MG63 (cell line): ENCODE measurements at regions not wholly inside any gene's neighbourhood (a gene's known extent, or its start where the extent isn't known, plus 50 kb on each side); places are given as distances from the start of the nearest gene placed in this dataset.
A peak's percentile ranks its signal among the peaks of the same experiment; 100 is the strongest.
"Not testable (repeated sequence)": the region's sequence is repeated elsewhere in the genome, so short reads cannot be mapped to it uniquely, and the experiment has no call there.

ENCODE experiments used
- DNase-seq: peaks from one replicate; pipeline ENCODE4 v3.0.0-alpha.2; 2020
- H3K27me3 ChIP-seq: fragments of 250-450 bp; sonication (Bioruptor Pico); 2 replicates; pipeline ENCODE4 v1.5.1; 2020; ENCODE audit warnings: mild to moderate bottlenecking, moderate library complexity
- H3K36me3 ChIP-seq: fragments of 250-450 bp; sonication (Bioruptor Pico); 2 replicates; pipeline ENCODE4 v1.5.1; 2020; ENCODE audit warnings: mild to moderate bottlenecking, moderate library complexity
- H3K4me3 ChIP-seq: fragments of 250-450 bp; sonication (Bioruptor Pico); 2 replicates; pipeline ENCODE4 v1.5.1; 2020; ENCODE audit warnings: mild to moderate bottlenecking, moderate library complexity
- H3K9me3 ChIP-seq: fragments of 250-450 bp; sonication (Bioruptor Pico); 2 replicates; pipeline ENCODE4 v1.5.1; 2020; ENCODE audit warnings: mild to moderate bottlenecking, moderate library complexity

GRCh38 chr2:199216253-199216652, 241.5 kb downstream of the SATB2 start:
- DNase-seq = no peak
- Histone ChIP-seq H3K9me3 (peaks cover 2% of the 10 kb centered on the region; the same call in 1 of the 2 replicates), H3K4me3 (no peak overlapping the region), H3K27me3 (no peaks in the 10 kb centered on the region), H3K36me3 (no peaks in the 10 kb centered on the region)

GRCh38 chr2:199207011-199207410, 250.7 kb downstream of the SATB2 start:
- no peak for DNase-seq
- Histone ChIP-seq H3K9me3 (peaks cover 2% of the 10 kb centered on the region; the same call in 1 of the 2 replicates), H3K4me3 (no peak overlapping the region), H3K27me3 (no peaks in the 10 kb centered on the region), H3K36me3 (no peaks in the 10 kb centered on the region)

GRCh38 chr2:199206536-199206935, 251.2 kb downstream of the SATB2 start:
- Histone ChIP-seq H3K36me3 (no peaks in the 10 kb centered on the region), H3K4me3 (no peak overlapping the region), H3K9me3 (no peaks in the 10 kb centered on the region), H3K27me3 (no peaks in the 10 kb centered on the region)
- DNase-seq = no peak

GRCh38 chr2:199202964-199203363, 254.8 kb downstream of the SATB2 start:
- no peak for DNase-seq
- Histone ChIP-seq H3K27me3 (no peaks in the 10 kb centered on the region), H3K4me3 (no peak overlapping the region), H3K9me3 (no peaks in the 10 kb centered on the region), H3K36me3 (no peaks in the 10 kb centered on the region)

GRCh38 chr2:199201539-199201938, 256.2 kb downstream of the SATB2 start:
- no peaks in the 10 kb centered on the region for H3K9me3 ChIP-seq
- no peak for DNase-seq
- no peaks in the 10 kb centered on the region for H3K27me3 ChIP-seq
- no peaks in the 10 kb centered on the region for H3K36me3 ChIP-seq
- H3K4me3 ChIP-seq = no peak overlapping the region

GRCh38 chr2:199199797-199200196, 257.9 kb downstream of the SATB2 start:
- no peak for DNase-seq
- Histone ChIP-seq H3K27me3 (no peaks in the 10 kb centered on the region), H3K9me3 (no peaks in the 10 kb centered on the region), H3K36me3 (no peaks in the 10 kb centered on the region), H3K4me3 (no peak overlapping the region)

GRCh38 chr2:199197448-199197847, 260.3 kb downstream of the SATB2 start:
- Histone ChIP-seq H3K4me3 (no peak overlapping the region), H3K27me3 (no peaks in the 10 kb centered on the region), H3K36me3 (no peaks in the 10 kb centered on the region), H3K9me3 (no peaks in the 10 kb centered on the region)
- DNase-seq = no peak

GRCh38 chr2:199196686-199197085, 261.1 kb downstream of the SATB2 start:
- no peak overlapping the region for H3K4me3 ChIP-seq
- H3K9me3 ChIP-seq = no peaks in the 10 kb centered on the region
- no peaks in the 10 kb centered on the region for H3K27me3 ChIP-seq
- no peak for DNase-seq
- no peaks in the 10 kb centered on the region for H3K36me3 ChIP-seq

- no peak for DNase-seq
- Histone ChIP-seq H3K4me3 (no peak overlapping the region), H3K9me3 (no peaks in the 10 kb centered on the region), H3K36me3 (no peaks in the 10 kb centered on the region), H3K27me3 (no peaks in the 10 kb centered on the region)
These were observed 261.7 kb downstream of the SATB2 start for GRCh38 chr2:199195927-199196502.

GRCh38 chr2:199191461-199191860, 266.3 kb downstream of the SATB2 start:
- Histone ChIP-seq H3K9me3 (no peaks in the 10 kb centered on the region), H3K27me3 (no peaks in the 10 kb centered on the region), H3K36me3 (no peaks in the 10 kb centered on the region), H3K4me3 (no peak overlapping the region)
- no peak for DNase-seq

GRCh38 chr2:199189229-199189628, 268.5 kb downstream of the SATB2 start:
- no peak overlapping the region for H3K4me3 ChIP-seq
- no peaks in the 10 kb centered on the region for H3K36me3 ChIP-seq
- no peaks in the 10 kb centered on the region for H3K27me3 ChIP-seq
- no peak for DNase-seq
- H3K9me3 ChIP-seq = no peaks in the 10 kb centered on the region

GRCh38 chr2:199186301-199186751, 271.4 kb downstream of the SATB2 start:
- H3K4me3 ChIP-seq = no peak overlapping the region
- H3K9me3 ChIP-seq = no peaks in the 10 kb centered on the region
- no peaks in the 10 kb centered on the region for H3K27me3 ChIP-seq
- DNase-seq = no peak
- H3K36me3 ChIP-seq = no peaks in the 10 kb centered on the region

GRCh38 chr2:199185174-199185573, 272.6 kb downstream of the SATB2 start:
- not testable (repeated sequence) for H3K4me3 ChIP-seq, H3K9me3 ChIP-seq, H3K27me3 ChIP-seq, DNase-seq, H3K36me3 ChIP-seq

- no peak overlapping the region for H3K4me3 ChIP-seq
- H3K27me3 ChIP-seq = no peaks in the 10 kb centered on the region
- no peaks in the 10 kb centered on the region for H3K36me3 ChIP-seq
- H3K9me3 ChIP-seq = no peaks in the 10 kb centered on the region
- DNase-seq = no peak
These were observed 293.9 kb downstream of the SATB2 start for GRCh38 chr2:199163613-199164458.

- DNase-seq = peak; percentile 64
- Histone ChIP-seq H3K4me3 (no peak overlapping the region), H3K36me3 (no peaks in the 10 kb centered on the region), H3K9me3 (peaks cover 2% of the 10 kb centered on the region; the same call in 1 of the 2 replicates), H3K27me3 (no peaks in the 10 kb centered on the region)
These were observed 296.9 kb downstream of the SATB2 start for GRCh38 chr2:199160677-199161465.

- Histone ChIP-seq H3K9me3 (peaks cover 3% of the 10 kb centered on the region; the same call in 1 of the 2 replicates), H3K36me3 (no peaks in the 10 kb centered on the region), H3K4me3 (no peak overlapping the region), H3K27me3 (no peaks in the 10 kb centered on the region)
- DNase-seq = no peak
These were observed 297.7 kb downstream of the SATB2 start for GRCh38 chr2:199160081-199160480.
